ENCODE measurements at regions not wholly inside any gene's neighbourhood (a gene's known extent, or its start where the extent isn't known, plus 50 kb on each side); places are given as distances from the start of the nearest gene placed in this dataset.
"Not testable (repeated sequence)": the region's sequence is repeated elsewhere in the genome, so short reads cannot be mapped to it uniquely, and the experiment has no call there.

DNA sequence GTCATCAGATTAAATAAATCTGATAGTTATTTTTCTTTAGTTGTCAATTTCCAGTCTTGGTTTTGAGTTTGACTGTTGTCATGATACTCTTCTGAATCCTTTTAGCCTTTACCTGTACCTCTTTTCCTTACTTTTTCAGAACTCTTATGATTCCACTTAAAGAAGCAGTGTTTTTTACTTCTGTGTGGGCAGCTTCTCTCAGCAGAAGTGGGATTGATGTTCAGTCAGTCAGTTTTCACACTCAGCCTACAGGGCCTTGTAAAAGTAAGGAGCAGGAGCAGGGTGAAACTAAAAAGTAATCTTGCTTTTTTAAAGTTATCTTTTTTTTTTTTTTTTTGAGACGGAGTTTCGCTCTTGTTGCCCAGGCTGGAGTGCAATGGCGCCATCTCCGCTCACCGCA, 75.1 kb downstream of the HAUS1 start:
- Histone ChIP-seq H3K9me3 (ENCODE audit: insufficient read depth, low read length, severe bottlenecking) (no peaks in the 10 kb centered on the region), H3K9ac (ENCODE audit: low read depth, low read length) (no peak overlapping the region), H3K4me1 (ENCODE audit: insufficient read depth, low read length) (peaks cover 32% of the 10 kb centered on the region), H4K20me1 (ENCODE audit: insufficient read depth, low read length) (peaks cover 72% of the 10 kb centered on the region), H3K4me2 (ENCODE audit: insufficient read depth, low read length) (no peak overlapping the region), H3K36me3 (ENCODE audit: insufficient read depth, low read length) (no peaks in the 10 kb centered on the region; the same call in 1 of the 2 replicates), H3K27ac (ENCODE audit: low read length) (no peak overlapping the region), H3K4me3 (ENCODE audit: low read depth in 1 of 2, low read length in 2 of 2) (no peak overlapping the region), H2AFZ (ENCODE audit: low read depth, low read length) (no peak overlapping the region), H3K27me3 (ENCODE audit: insufficient read depth, low read length, poor library complexity) (no peaks in the 10 kb centered on the region), H3K79me2 (ENCODE audit: insufficient read depth, low read length) (peaks cover 100% of the 10 kb centered on the region)
- TF ChIP-seq, protein P1, sequence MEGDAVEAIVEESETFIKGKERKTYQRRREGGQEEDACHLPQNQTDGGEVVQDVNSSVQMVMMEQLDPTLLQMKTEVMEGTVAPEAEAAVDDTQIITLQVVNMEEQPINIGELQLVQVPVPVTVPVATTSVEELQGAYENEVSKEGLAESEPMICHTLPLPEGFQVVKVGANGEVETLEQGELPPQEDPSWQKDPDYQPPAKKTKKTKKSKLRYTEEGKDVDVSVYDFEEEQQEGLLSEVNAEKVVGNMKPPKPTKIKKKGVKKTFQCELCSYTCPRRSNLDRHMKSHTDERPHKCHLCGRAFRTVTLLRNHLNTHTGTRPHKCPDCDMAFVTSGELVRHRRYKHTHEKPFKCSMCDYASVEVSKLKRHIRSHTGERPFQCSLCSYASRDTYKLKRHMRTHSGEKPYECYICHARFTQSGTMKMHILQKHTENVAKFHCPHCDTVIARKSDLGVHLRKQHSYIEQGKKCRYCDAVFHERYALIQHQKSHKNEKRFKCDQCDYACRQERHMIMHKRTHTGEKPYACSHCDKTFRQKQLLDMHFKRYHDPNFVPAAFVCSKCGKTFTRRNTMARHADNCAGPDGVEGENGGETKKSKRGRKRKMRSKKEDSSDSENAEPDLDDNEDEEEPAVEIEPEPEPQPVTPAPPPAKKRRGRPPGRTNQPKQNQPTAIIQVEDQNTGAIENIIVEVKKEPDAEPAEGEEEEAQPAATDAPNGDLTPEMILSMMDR (IDR thresholded peaks at IDR 0.05; ENCODE audit: borderline replicate concordance, extremely low read depth, low read length, poor library complexity, severe bottlenecking): no peak
- TF ChIP-seq EZH2 (IDR thresholded peaks at IDR 0.05; ENCODE audit: borderline replicate concordance, low read depth, low read length, severe bottlenecking): no peak
- DNase-seq (no peak), ATAC-seq (ENCODE audit: insufficient read depth, low read depth) (no peak)

DNA sequence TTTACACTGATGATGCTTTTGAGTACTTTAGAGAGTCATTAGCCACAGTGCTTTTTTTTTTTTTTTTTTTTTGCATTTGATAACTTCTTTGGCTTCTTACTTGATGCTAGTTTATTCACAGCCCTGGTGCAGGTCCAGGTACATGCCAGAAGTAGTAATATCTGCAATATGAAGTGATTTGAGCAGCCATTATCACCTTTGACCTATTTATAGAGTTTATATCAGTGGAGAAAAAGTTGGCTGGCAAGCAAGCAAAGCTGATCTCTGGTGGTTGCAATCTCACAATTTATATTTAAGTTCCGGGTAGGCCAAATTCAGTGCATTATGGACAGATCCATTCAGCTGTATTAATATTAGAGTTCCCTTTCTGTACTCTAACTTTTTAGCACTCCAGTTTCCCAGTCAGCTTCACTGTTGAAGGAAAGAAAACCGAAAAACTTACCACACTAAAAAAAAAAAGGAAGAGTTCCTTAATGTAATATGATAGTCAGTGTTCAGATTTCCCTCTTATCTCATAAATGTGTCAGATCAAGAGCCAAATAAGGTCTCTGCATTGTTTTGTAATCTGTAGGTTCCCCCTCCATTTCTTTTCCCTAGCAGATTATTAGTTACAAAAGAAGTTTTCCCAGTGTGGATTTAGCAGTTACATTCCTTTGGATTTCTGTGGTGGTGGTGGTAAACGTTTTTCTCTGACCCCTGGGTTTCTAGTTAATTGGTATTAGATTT, 78.6 kb downstream of the HAUS1 start:
- peaks cover 76% of the 10 kb centered on the region for H4K20me1 ChIP-seq (ENCODE audit: insufficient read depth, low read length)
- no peak overlapping the region for H2AFZ ChIP-seq (ENCODE audit: low read depth, low read length)
- H3K9ac ChIP-seq (ENCODE audit: low read depth, low read length): no peak overlapping the region
- H3K9me3 ChIP-seq (ENCODE audit: insufficient read depth, low read length, severe bottlenecking): no peaks in the 10 kb centered on the region
- no peak overlapping the region for H3K4me3 ChIP-seq (ENCODE audit: low read depth in 1 of 2, low read length in 2 of 2)
- 0 out of 2 replicates have a peak, but pooled peaks cover under 1% of the 10 kb centered on the region for H3K36me3 ChIP-seq (ENCODE audit: insufficient read depth, low read length)
- H3K4me1 ChIP-seq (ENCODE audit: insufficient read depth, low read length): peaks cover 9% of the 10 kb centered on the region
- DNase-seq (no peak), ATAC-seq (ENCODE audit: insufficient read depth, low read depth) (no peak)
- TF ChIP-seq, protein P1 (IDR thresholded peaks at IDR 0.05; ENCODE audit: borderline replicate concordance, extremely low read depth, low read length, poor library complexity, severe bottlenecking): no peak
- no peak for TF ChIP-seq EZH2 (IDR thresholded peaks at IDR 0.05; ENCODE audit: borderline replicate concordance, low read depth, low read length, severe bottlenecking)
- no peaks in the 10 kb centered on the region for H3K27me3 ChIP-seq (ENCODE audit: insufficient read depth, low read length, poor library complexity)
- H3K4me2 ChIP-seq (ENCODE audit: insufficient read depth, low read length): no peak overlapping the region
- peak overlapping the region; percentile 49; the same call in 1 of the 2 replicates for H3K27ac ChIP-seq (ENCODE audit: low read length)
- H3K79me2 ChIP-seq (ENCODE audit: insufficient read depth, low read length): peaks cover 100% of the 10 kb centered on the region

DNA sequence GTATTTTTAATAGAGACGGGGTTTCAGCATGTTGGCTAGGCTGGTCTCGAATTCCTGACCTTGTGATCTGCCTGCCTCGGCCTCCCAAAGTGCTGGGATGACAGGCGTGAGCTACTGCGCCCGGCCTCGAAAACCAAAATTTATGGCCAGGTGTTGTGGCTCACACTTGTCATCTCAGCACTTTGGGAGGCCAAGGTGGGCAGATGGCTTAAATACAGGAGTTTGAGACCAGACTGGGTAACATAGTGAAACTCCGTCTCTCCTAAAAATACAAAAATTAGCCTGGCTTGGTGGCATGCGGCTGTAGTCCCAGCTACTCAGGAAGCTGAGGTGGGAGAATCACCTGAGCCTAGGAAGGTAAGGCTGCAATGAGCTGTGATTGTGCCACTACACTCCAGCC, 80.1 kb downstream of the HAUS1 start:
- Histone ChIP-seq H4K20me1 (ENCODE audit: insufficient read depth, low read length) (peaks cover 68% of the 10 kb centered on the region), H3K79me2 (ENCODE audit: insufficient read depth, low read length) (peaks cover 100% of the 10 kb centered on the region)
- H3K9ac ChIP-seq (ENCODE audit: low read depth, low read length); H3K4me3 ChIP-seq (ENCODE audit: low read depth in 1 of 2, low read length in 2 of 2); H3K27ac ChIP-seq (ENCODE audit: low read length); H2AFZ ChIP-seq (ENCODE audit: low read depth, low read length); H3K36me3 ChIP-seq (ENCODE audit: insufficient read depth, low read length); H3K4me1 ChIP-seq (ENCODE audit: insufficient read depth, low read length); ATAC-seq (ENCODE audit: insufficient read depth, low read depth); DNase-seq; H3K4me2 ChIP-seq (ENCODE audit: insufficient read depth, low read length); H3K9me3 ChIP-seq (ENCODE audit: insufficient read depth, low read length, severe bottlenecking); H3K27me3 ChIP-seq (ENCODE audit: insufficient read depth, low read length, poor library complexity): not testable (repeated sequence)

DNA sequence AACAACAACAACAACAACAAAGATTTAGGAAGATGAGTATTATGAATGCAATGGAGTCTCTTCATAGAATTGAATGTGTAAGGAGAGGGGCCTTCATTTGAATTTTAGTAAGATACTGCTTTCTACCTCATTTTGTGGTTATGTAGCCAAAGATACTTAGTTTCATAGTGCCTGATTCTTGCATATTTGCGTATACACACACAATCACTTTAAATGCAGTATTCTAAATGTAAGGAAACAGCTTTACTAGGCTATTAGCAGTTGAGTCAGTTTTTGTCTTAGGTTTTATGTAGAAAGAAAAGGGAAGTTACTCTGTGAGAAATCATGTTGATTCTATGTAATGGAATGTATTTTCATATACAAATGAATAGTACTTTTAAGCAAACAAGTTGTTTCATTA, 80.5 kb downstream of the HAUS1 start:
- peaks cover 68% of the 10 kb centered on the region for H4K20me1 ChIP-seq (ENCODE audit: insufficient read depth, low read length)
- H2AFZ ChIP-seq (ENCODE audit: low read depth, low read length): no peak overlapping the region
- H3K27me3 ChIP-seq (ENCODE audit: insufficient read depth, low read length, poor library complexity): no peaks in the 10 kb centered on the region
- H3K9ac ChIP-seq (ENCODE audit: low read depth, low read length): no peak overlapping the region
- no peak overlapping the region for H3K4me3 ChIP-seq (ENCODE audit: low read depth in 1 of 2, low read length in 2 of 2)
- peaks cover 3% of the 10 kb centered on the region for H3K36me3 ChIP-seq (ENCODE audit: insufficient read depth, low read length)
- ATAC-seq (ENCODE audit: insufficient read depth, low read depth) (no peak), DNase-seq (no peak)
- peaks cover 100% of the 10 kb centered on the region for H3K79me2 ChIP-seq (ENCODE audit: insufficient read depth, low read length)
- no peak overlapping the region for H3K27ac ChIP-seq (ENCODE audit: low read length)
- TF ChIP-seq EZH2 (IDR thresholded peaks at IDR 0.05; ENCODE audit: borderline replicate concordance, low read depth, low read length, severe bottlenecking): no peak
- TF ChIP-seq, protein P1 (IDR thresholded peaks at IDR 0.05; ENCODE audit: borderline replicate concordance, extremely low read depth, low read length, poor library complexity, severe bottlenecking): no peak
- H3K9me3 ChIP-seq (ENCODE audit: insufficient read depth, low read length, severe bottlenecking): no peaks in the 10 kb centered on the region
- H3K4me1 ChIP-seq (ENCODE audit: insufficient read depth, low read length): 0 out of 2 replicates have a peak, but pooled peaks cover 4% of the 10 kb centered on the region
- no peak overlapping the region for H3K4me2 ChIP-seq (ENCODE audit: insufficient read depth, low read length)

Measured in DND-41 (cell line).